OCI-LY3 (cell line): ENCODE measurements at regions not wholly inside any gene's neighbourhood (a gene's known extent, or its start where the extent isn't known, plus 50 kb on each side); places are given as distances from the start of the nearest gene placed in this dataset.
"Not testable (repeated sequence)": the region's sequence is repeated elsewhere in the genome, so short reads cannot be mapped to it uniquely, and the experiment has no call there.

Source experiments
- H2AFZ ChIP-seq: fragments of 200-600, 300-600 bp; shearing (Covaris generic); 2 replicates; pipeline ENCODE4 v1.6.0; 2014; ENCODE audit warnings: antibody characterized with exemption, low read depth, low read length
- H3K27ac ChIP-seq: fragments of 200-600, 300-600 bp; sonication (generic); 2 replicates; pipeline ENCODE4 v1.5.1; 2014; ENCODE audit warnings: mild to moderate bottlenecking, low read length, moderate library complexity, mixed read lengths
- H3K27me3 ChIP-seq: fragments of 200-600, 300-600 bp; sonication (generic); 2 replicates; pipeline ENCODE4 v1.6.1; 2014; ENCODE audit warnings: low read depth, low read length, mixed read lengths
- H3K36me3 ChIP-seq: fragments of 200-600, 300-600 bp; sonication (generic); replicated peaks from 2 replicates; pipeline ENCODE3; 2014; ENCODE audit warnings: low read depth, low read length, mixed read lengths
- H3K4me1 ChIP-seq: fragments of 300-600, 200-600 bp; sonication (generic); 2 replicates; pipeline ENCODE4 v1.6.1; 2014; ENCODE audit warnings: low read length, mixed read lengths
- H3K4me2 ChIP-seq: fragments of 200-600, 300-600 bp; sonication (generic); 2 replicates; pipeline ENCODE4 v1.6.1; 2014; ENCODE audit warnings: low read length, mixed read lengths
- H3K4me3 ChIP-seq: fragments of 300-600, 200-600 bp; sonication (generic); 2 replicates; pipeline ENCODE4 v1.5.1; 2014; ENCODE audit warnings: antibody characterized with exemption, mild to moderate bottlenecking, low read length, moderate library complexity
- H3K79me2 ChIP-seq: fragments of 300-600, 200-600 bp; shearing (Covaris generic); 2 replicates; pipeline ENCODE4 v1.6.1; 2014; ENCODE audit warnings: mild to moderate bottlenecking, low read length, mixed read lengths
- H3K9ac ChIP-seq: fragments of 300-600, 200-600 bp; shearing (Covaris generic); 2 replicates; pipeline ENCODE4 v1.6.0; 2014; ENCODE audit warnings: mild to moderate bottlenecking, low read length, moderate library complexity
- H3K9me3 ChIP-seq: fragments of 200-600, 300-600 bp; shearing (Covaris generic); 2 replicates; pipeline ENCODE4 v1.6.1; 2014; ENCODE audit warnings: low read length, mixed read lengths; ENCODE audit not compliant: insufficient read depth
- H4K20me1 ChIP-seq: fragments of 200-600, 300-600 bp; sonication (generic); 2 replicates; pipeline ENCODE4 v1.6.1; 2016; ENCODE audit warnings: low read length, mixed read lengths; ENCODE audit not compliant: insufficient read depth

DNA sequence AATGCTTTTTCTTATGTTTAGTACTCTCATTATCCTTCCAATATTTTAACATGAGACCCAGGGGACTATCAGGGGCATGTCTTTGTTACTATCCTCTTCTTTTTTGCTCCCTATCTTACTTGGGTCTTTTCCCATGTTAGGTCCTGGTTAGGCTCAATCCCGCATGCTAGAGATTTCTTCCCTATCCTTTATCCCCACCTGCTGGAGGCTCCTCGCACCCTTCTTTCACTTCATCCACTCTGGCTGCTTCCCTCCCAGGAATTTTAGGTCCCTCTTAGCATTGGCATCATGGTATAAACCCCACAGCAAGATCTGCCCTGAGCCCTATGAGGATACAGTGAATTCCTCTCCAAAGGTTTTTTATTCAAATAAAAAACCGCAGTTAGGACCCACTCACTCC lies 567.3 kb downstream of the ANKRD30B start:
- peaks cover 15% of the 10 kb centered on the region for H3K4me1 ChIP-seq
- H3K4me3 ChIP-seq, H2AFZ ChIP-seq, H3K79me2 ChIP-seq, H3K36me3 ChIP-seq, H3K4me2 ChIP-seq, H3K9me3 ChIP-seq, H3K27me3 ChIP-seq, H4K20me1 ChIP-seq: not testable (repeated sequence)
- peak overlapping the region; percentile 95 for H3K27ac ChIP-seq
- H3K9ac ChIP-seq = peak overlapping the region; percentile 53; the same call in 1 of the 2 replicates

DNA sequence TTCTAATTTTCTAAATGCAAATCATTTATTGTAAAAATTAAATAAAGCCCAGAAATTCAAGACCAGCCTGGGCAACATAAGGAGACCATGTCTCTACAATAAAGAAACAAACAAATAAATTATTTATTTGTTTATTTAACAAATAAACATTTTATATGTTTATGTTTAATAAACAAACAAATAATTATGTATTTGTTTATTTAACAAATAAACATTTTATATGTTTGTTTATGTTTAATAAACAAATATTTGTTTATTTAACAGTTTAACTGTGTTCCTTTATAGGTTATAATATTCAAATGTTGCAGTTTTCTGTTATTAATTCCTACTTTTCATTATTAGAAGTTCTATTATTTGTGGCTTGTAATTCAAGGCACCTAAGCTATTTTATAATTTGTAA lies 570.7 kb downstream of the ANKRD30B start:
- not testable (repeated sequence) for H3K4me2 ChIP-seq, H3K9ac ChIP-seq, H3K79me2 ChIP-seq, H3K9me3 ChIP-seq, H3K27ac ChIP-seq, H3K27me3 ChIP-seq, H3K36me3 ChIP-seq, H4K20me1 ChIP-seq, H2AFZ ChIP-seq, H3K4me3 ChIP-seq
- peaks cover 15% of the 10 kb centered on the region for H3K4me1 ChIP-seq

DNA sequence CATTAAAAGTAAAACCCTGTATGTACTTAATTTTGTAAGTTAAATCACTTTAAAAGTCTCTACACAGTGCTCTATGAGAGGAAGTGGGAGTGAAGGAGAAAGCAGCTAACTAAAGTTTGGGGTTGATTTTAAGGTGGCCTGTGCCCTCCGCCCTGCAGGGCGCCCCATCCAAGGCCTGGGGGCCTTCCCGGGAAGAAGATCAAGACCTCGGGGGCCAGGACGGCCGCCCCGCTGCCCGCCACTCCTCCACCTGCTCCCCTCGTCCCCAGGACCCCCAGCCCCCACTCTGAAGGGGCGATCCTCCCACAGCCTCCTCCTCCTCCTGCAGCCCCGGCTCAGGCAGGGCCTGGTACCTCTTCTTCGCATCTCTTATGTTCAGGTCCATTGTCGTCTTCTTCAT lies 581.7 kb downstream of the ANKRD30B start:
- H3K9me3 ChIP-seq, H2AFZ ChIP-seq, H4K20me1 ChIP-seq, H3K4me1 ChIP-seq, H3K9ac ChIP-seq, H3K27me3 ChIP-seq, H3K4me3 ChIP-seq, H3K36me3 ChIP-seq, H3K27ac ChIP-seq, H3K79me2 ChIP-seq, H3K4me2 ChIP-seq: not testable (repeated sequence)

DNA sequence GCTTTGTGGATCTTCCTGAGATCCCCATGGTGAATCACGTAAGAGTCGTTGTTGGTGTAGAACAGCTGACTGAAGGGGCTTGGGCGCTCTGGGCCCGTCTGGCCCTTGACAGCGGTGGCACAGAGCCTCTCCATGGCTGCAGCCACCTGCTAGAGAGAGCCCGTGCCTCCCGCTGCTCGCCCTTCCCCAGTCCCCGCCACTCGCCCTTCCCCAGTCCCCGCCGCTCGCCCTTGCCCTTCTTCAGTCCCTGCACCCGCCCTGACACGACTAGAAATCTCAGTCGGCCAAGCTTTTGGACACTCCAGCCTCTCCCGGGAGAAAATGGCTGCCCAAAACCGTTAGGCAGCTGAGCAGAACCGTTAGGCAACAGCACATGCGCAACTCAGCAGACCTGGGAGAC lies 582.2 kb downstream of the ANKRD30B start:
- H3K79me2 ChIP-seq, H3K4me1 ChIP-seq: not testable (repeated sequence)

DNA sequence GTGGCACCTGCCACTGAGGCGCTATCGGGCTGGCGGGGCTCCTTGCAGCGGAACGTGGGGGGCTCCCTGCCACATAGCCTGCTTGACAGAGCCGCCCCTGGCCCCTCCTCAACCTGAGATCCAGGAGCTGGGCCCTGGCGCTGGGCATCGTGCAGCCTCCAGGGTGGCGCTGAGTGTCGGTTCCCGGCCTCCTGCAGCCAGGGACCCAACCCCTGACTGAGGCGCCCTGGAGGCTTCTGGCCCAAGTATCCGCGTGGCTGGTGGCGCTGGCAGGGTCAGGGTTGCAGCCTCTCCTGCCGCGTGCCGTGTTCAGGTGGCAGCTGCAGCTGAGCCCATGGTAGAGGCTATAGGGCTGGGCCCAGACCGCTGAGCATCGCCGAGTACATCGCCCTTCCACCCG lies 582.6 kb downstream of the ANKRD30B start:
- H3K4me1 ChIP-seq, H3K4me3 ChIP-seq, H3K9me3 ChIP-seq, H3K9ac ChIP-seq, H3K4me2 ChIP-seq, H2AFZ ChIP-seq, H3K36me3 ChIP-seq, H4K20me1 ChIP-seq, H3K79me2 ChIP-seq, H3K27ac ChIP-seq, H3K27me3 ChIP-seq: not testable (repeated sequence)

More for the DNA sequence above, 582.2 kb downstream of the ANKRD30B start:
- H3K4me3 ChIP-seq, H4K20me1 ChIP-seq, H2AFZ ChIP-seq, H3K27ac ChIP-seq, H3K27me3 ChIP-seq, H3K9ac ChIP-seq, H3K4me2 ChIP-seq, H3K9me3 ChIP-seq, H3K36me3 ChIP-seq: not testable (repeated sequence)

DNA sequence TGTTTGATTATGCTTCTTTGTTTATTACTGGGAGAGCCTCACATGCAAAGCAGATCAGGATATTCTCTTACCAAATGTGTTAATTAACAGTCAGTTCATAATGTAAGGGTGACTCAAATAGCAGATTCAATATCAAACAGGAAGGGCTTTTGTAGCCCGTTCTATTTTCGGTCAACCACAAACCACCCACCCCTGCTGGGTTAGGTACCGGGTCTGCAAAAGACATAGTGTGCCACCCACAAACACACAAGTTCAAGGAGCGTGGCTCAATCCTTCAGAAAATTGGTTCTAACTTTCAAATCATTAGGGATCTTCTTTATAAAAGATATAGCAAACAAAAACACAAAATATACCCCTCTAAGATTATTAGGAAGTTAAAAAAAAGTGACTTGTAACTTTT lies 627.7 kb downstream of the ANKRD30B start:
- not testable (repeated sequence) for H3K27me3 ChIP-seq, H3K4me2 ChIP-seq, H3K4me3 ChIP-seq, H3K36me3 ChIP-seq, H2AFZ ChIP-seq, H3K4me1 ChIP-seq, H3K27ac ChIP-seq, H4K20me1 ChIP-seq, H3K9ac ChIP-seq, H3K9me3 ChIP-seq, H3K79me2 ChIP-seq

DNA sequence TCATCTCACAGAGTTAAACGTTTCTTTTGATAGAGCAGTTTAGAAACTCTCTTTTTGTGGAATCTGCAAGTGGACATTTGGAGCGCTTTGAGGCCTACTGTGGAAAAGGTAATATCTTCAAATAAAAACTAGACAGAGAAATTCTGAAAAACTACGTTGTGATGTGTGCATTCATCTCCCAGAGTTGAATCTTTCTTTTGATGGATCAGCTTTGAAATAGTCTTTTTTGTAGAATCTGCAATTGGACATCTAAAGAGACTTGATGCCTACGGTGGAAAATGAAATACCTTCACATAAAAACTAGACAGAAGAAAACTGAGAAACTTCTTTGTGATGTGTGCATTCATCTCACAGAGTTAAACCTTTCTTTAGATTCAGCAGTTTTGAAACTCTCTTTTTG lies 659.9 kb downstream of the ANKRD30B start:
- not testable (repeated sequence) for H3K27me3 ChIP-seq, H3K27ac ChIP-seq, H3K79me2 ChIP-seq, H3K4me3 ChIP-seq, H4K20me1 ChIP-seq, H3K4me2 ChIP-seq, H3K9me3 ChIP-seq, H3K9ac ChIP-seq, H3K36me3 ChIP-seq, H3K4me1 ChIP-seq
- peak overlapping the region; percentile 55; the same call in 1 of the 2 replicates for H2AFZ ChIP-seq
